HepG2 (cell line): ENCODE measurements at regions not wholly inside any gene's neighbourhood (a gene's known extent, or its start where the extent isn't known, plus 50 kb on each side); places are given as distances from the start of the nearest gene placed in this dataset.

Experiments
- ATAC-seq: fragments of 200-7000 bp; cut with Tn5 transposase; 3 replicates; pipeline ENCODE4 v1.9.1; 2020; ENCODE audit warnings: mild to moderate bottlenecking, moderate library complexity
- BruUV-seq: library from RNA; stranded (reverse); fragments of 400-500 nt; replicated peaks from 2 replicates; lab custom pipeline; 2021; lab: Mats Ljungman, UMichigan
- CTCF ChIA-PET: fragments of 300-600 bp; formaldehyde crosslinking; extraction: SDS; loops from one replicate; lab custom pipeline; 2021; ENCODE audit warnings: low total read pairs, inconsistent platforms, low intra/inter-chr PET ratio; lab: Yijun Ruan, JAX
- POLR2A ChIA-PET: fragments of 350-600 bp; sonication (Branson Sonifier 250); formaldehyde crosslinking; loops from one replicate; lab custom pipeline; 2020; ENCODE audit warnings: antibody characterized with exemption, inconsistent platforms; lab: Yijun Ruan, JAX
- DNase-seq: peaks from one replicate; pipeline ENCODE4 v3.0.0-alpha.2; 2015; ENCODE audit warnings: low spot score
- FAIRE-seq: peaks from 3 replicates; lab custom pipeline; 2011; peaks lifted over from hg19 to GRCh38; lab: Jason Lieb, UNC
- H2AFZ ChIP-seq: one replicate; pipeline ENCODE4 v1.6.1; 2011; ENCODE audit warnings: low read length, inconsistent platforms
- H3K27ac ChIP-seq: fragments of 300-600 bp; 3 replicates; pipeline ENCODE4 v1.8.0; 2011; ENCODE audit warnings: mixed run types, mild to moderate bottlenecking, mixed read lengths, low read length, inconsistent platforms; ENCODE audit not compliant: insufficient read depth; ENCODE audit errors: extremely low read length
- H3K27me3 ChIP-seq, 2 experiments: fragments of 200-600 bp in 1 of 2; 2 replicates in 1 of 2; 3 replicates in 1 of 2; pipeline versions ENCODE4 v1.6.0 to v1.8.0; 2011; ENCODE audit warnings: low read length in 2 of 2, mild to moderate bottlenecking in 2 of 2, moderate library complexity in 2 of 2, inconsistent platforms in 1 of 2; ENCODE audit not compliant: insufficient read depth in 2 of 2, control insufficient read depth in 1 of 2
- H3K36me3 ChIP-seq, 2 experiments: fragments of 200-600 bp in 1 of 2; replicated peaks in 1 of 2; 2 replicates in 1 of 2; 3 replicates in 1 of 2; pipeline versions ENCODE4 v1.5.1 to v1.8.0; 2011; ENCODE audit warnings: low read length in 2 of 2, inconsistent platforms in 1 of 2; ENCODE audit not compliant: insufficient read depth in 2 of 2, control insufficient read depth in 1 of 2
- H3K4me1 ChIP-seq: 2 replicates; pipeline ENCODE4 v1.5.1; 2012; ENCODE audit warnings: low read length, inconsistent platforms; ENCODE audit not compliant: insufficient read depth
- H3K4me2 ChIP-seq: 2 replicates; pipeline ENCODE4 v1.6.0; 2011; ENCODE audit warnings: low read depth, low read length, inconsistent platforms
- H3K4me3 ChIP-seq, 3 experiments: fragments of 200-600 bp in 1 of 3; sonication (generic), shearing (Covaris generic) in 1 of 3; replicated peaks in 1 of 3; 2 replicates each; pipeline ENCODE4 v1.5.1; 2011 to 2016; ENCODE audit warnings: low read length in 3 of 3, inconsistent platforms in 2 of 3, low read depth in 2 of 3, mild to moderate bottlenecking in 2 of 3, control low read depth in 1 of 3, mixed read lengths in 1 of 3; ENCODE audit not compliant: insufficient read depth in 1 of 3
- H3K79me2 ChIP-seq: one replicate; pipeline ENCODE4 v1.6.1; 2011; ENCODE audit warnings: low read length, inconsistent platforms; ENCODE audit not compliant: insufficient read depth
- H3K9ac ChIP-seq: 2 replicates; pipeline ENCODE4 v1.6.0; 2011; ENCODE audit warnings: mild to moderate bottlenecking, low read depth, low read length, inconsistent platforms; ENCODE audit not compliant: insufficient read depth
- H3K9me3 ChIP-seq: 2 replicates; pipeline ENCODE4 v1.5.1; 2012; ENCODE audit warnings: mild to moderate bottlenecking, low read length
- H4K20me1 ChIP-seq: 2 replicates; pipeline ENCODE4 v1.6.0; 2011; ENCODE audit warnings: inconsistent platforms, mild to moderate bottlenecking, low read length, moderate library complexity; ENCODE audit not compliant: insufficient read depth
- ELF1 ChIP-seq: sonication (generic); formaldehyde crosslinking; IDR thresholded peaks from 2 replicates; pipeline ENCODE4 v1.4.0; 2020; ENCODE audit warnings: missing genetic modification reagents
- NFYC ChIP-seq: IDR thresholded peaks from 2 replicates; pipeline ENCODE4 v1.6.1; 2016; ENCODE audit warnings: missing genetic modification reagents, missing compliant biosample characterization
- SMARCE1 ChIP-seq: fragments of 450-650 bp; IDR thresholded peaks from 2 replicates; pipeline ENCODE4 v1.6.1; 2017; ENCODE audit warnings: borderline replicate concordance
- TEAD2 ChIP-seq: sonication (generic); formaldehyde crosslinking; IDR thresholded peaks from 2 replicates; pipeline ENCODE4 v1.9.0; 2021; ENCODE audit warnings: missing genetic modification reagents
- ZBTB7A ChIP-seq: sonication (generic); formaldehyde crosslinking; IDR thresholded peaks from 2 replicates; pipeline ENCODE4 v1.8.0; 2022; ENCODE audit warnings: mild to moderate bottlenecking, missing genetic modification reagents
- ZNF747 ChIP-seq: sonication (generic); formaldehyde crosslinking; IDR thresholded peaks from 2 replicates; pipeline ENCODE4 v1.8.1; 2023; ENCODE audit warnings: missing genetic modification reagents, mild to moderate bottlenecking, borderline replicate concordance
- ZNF841 ChIP-seq: sonication (generic); formaldehyde crosslinking; IDR thresholded peaks from 2 replicates; pipeline ENCODE4 v1.8.1; 2023; ENCODE audit warnings: missing genetic modification reagents, borderline replicate concordance
- ZSCAN21 ChIP-seq: sonication (generic); formaldehyde crosslinking; IDR thresholded peaks from 2 replicates; pipeline ENCODE4 v1.8.0; 2022; ENCODE audit warnings: mild to moderate bottlenecking, missing genetic modification reagents, moderate library complexity, borderline replicate concordance
- WGBS: methylation state at CpG from one replicate; pipeline ENCODE4 v1.1.6; 2017; ENCODE audit warnings: low lambda C conversion rate; 5-methylcytosine and 5-hydroxymethylcytosine counted together
- in situ Hi-C: cut with HindIII; loops from 2 replicates; pipeline ENCODE4 v1.10.0; 2017; ENCODE audit warnings: low pct_unique_long_range_greater_than_20kb; ENCODE audit not compliant: extremely low pct_ligation_motif_present
- intact Hi-C: fragments of 100-400 bp; cut with micrococcal nuclease; formaldehyde crosslinking; loops from one replicate; pipeline ENCODE4 v1.10.0; 2022; ENCODE audit not compliant: unreplicated experiment
- TF ChIP-seq, protein P1 (sequence below): sonication (generic); formaldehyde crosslinking; IDR thresholded peaks from 2 replicates; pipeline ENCODE4 v1.8.0; 2022; ENCODE audit warnings: missing genetic modification reagents, low read depth, mild to moderate bottlenecking, borderline replicate concordance
- TF ChIP-seq, protein P2 (sequence below): sonication (generic); formaldehyde crosslinking; IDR thresholded peaks from 2 replicates; pipeline ENCODE4 v1.4.0; 2020; ENCODE audit warnings: mild to moderate bottlenecking, missing genetic modification reagents
- TF ChIP-seq, protein P3 (sequence below): sonication (generic); formaldehyde crosslinking; IDR thresholded peaks from 2 replicates; pipeline ENCODE4 v1.8.0; 2022; ENCODE audit warnings: mild to moderate bottlenecking, missing genetic modification reagents, moderate library complexity
- TF ChIP-seq, protein P4 (sequence below): IDR thresholded peaks from 2 replicates; pipeline ENCODE4 v1.6.1; 2018; ENCODE audit warnings: missing genetic modification reagents, mild to moderate bottlenecking, missing compliant biosample characterization

DNA sequence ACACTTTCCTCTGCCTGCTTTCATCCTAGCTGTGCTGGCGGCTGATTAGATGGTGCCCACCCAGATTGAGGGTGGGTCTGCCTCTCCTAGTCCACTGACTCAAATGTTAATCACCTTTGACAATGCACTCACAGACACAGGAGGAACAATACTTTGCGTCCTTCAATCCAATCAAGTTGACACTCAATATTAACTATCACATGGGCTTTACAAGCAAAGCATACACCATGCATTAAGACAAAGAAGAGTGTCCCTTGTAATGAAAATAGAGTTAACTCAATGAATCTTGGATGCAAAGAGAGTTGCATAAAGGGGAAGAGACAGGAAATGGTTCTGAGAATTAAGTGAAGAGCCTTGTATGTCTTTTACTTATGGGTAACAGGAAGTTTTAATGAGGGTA lies 298.7 kb upstream of the BRINP1 start:
- Histone ChIP-seq H3K9me3 (no peaks in the 10 kb centered on the region), H3K4me3 (no peak overlapping the region), H3K27ac (no peak overlapping the region), H4K20me1 (no peaks in the 10 kb centered on the region), H3K9ac (no peak overlapping the region), H3K27me3 (no peaks in the 10 kb centered on the region), H3K4me2 (no peak overlapping the region), H3K4me1 (no peaks in the 10 kb centered on the region), H3K36me3 (no peaks in the 10 kb centered on the region), H2AFZ (no peak overlapping the region), H3K79me2 (no peaks in the 10 kb centered on the region)
- WGBS = 8% methylated on average over 2 of the region's 2 CpGs
- ATAC-seq (no peak), DNase-seq (no peak), FAIRE-seq (no peak)
- no TSS peak for BruUV-seq
- TF ChIP-seq SMARCE1 (no peak), ZNF841 (CRISPR knock-in tag) (no peak), NFYC (CRISPR knock-in tag) (no peak), ZBTB7A (CRISPR knock-in tag) (no peak), ZNF747 (CRISPR knock-in tag) (no peak), TEAD2 (CRISPR knock-in tag) (no peak), ELF1 (CRISPR knock-in tag) (no peak), ZSCAN21 (CRISPR knock-in tag) (no peak)
- TF ChIP-seq, protein P1, sequence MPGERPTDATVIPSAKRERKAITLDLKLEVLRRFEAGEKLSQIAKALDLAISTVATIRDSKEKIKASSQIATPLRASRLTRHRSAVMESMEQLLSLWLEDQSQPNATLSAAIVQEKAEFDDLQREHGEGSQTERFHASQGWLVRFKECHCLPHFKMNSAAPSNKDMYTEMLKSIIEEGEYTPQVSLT (CRISPR knock-in tag) = no peak
- TF ChIP-seq, protein P2, sequence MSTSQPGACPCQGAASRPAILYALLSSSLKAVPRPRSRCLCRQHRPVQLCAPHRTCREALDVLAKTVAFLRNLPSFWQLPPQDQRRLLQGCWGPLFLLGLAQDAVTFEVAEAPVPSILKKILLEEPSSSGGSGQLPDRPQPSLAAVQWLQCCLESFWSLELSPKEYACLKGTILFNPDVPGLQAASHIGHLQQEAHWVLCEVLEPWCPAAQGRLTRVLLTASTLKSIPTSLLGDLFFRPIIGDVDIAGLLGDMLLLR (CRISPR knock-in tag) = no peak
- TF ChIP-seq, protein P3, sequence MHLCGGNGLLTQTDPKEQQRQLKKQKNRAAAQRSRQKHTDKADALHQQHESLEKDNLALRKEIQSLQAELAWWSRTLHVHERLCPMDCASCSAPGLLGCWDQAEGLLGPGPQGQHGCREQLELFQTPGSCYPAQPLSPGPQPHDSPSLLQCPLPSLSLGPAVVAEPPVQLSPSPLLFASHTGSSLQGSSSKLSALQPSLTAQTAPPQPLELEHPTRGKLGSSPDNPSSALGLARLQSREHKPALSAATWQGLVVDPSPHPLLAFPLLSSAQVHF (CRISPR knock-in tag) = no peak
- TF ChIP-seq, protein P4, sequence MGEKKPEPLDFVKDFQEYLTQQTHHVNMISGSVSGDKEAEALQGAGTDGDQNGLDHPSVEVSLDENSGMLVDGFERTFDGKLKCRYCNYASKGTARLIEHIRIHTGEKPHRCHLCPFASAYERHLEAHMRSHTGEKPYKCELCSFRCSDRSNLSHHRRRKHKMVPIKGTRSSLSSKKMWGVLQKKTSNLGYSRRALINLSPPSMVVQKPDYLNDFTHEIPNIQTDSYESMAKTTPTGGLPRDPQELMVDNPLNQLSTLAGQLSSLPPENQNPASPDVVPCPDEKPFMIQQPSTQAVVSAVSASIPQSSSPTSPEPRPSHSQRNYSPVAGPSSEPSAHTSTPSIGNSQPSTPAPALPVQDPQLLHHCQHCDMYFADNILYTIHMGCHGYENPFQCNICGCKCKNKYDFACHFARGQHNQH (CRISPR knock-in tag) = no peak
- ChIA-PET CTCF (no interaction called here), POLR2A (no interaction called here)
- intact Hi-C loops (no loop called here), in situ Hi-C loops (no loop called here)
